ENCODE measurements at regions not wholly inside any gene's neighbourhood (a gene's known extent, or its start where the extent isn't known, plus 50 kb on each side); places are given as distances from the start of the nearest gene placed in this dataset.
"Not testable (repeated sequence)": the region's sequence is repeated elsewhere in the genome, so short reads cannot be mapped to it uniquely, and the experiment has no call there.

DNA sequence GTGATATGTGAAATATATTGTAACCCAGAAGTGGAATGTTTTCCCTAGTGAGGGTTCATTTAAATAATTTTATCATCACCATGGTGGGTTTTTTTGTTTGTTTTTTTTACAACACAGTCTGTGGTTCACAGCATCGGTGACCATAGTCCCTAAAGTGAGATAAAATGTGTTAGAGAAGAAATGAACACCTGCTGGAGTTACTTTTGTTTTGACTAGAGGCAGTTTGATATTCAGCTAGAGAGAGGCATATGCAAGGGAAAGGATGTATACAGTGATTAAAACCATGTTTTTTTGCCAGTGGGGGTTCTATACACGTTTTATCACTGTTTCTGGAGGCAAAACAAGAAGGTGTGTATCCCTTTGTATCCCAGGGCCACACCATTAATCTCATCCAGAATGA is 541.5 kb downstream of the PCDH7 start:
- no peaks in the 10 kb centered on the region for H3K27me3 ChIP-seq
- DNase-seq, result no peak

GRCh38 chr4:31266094-31266493 is 545.9 kb downstream of the PCDH7 start:
- not testable (repeated sequence) for DNase-seq; H3K4me3 ChIP-seq; H3K4me1 ChIP-seq; H3K27ac ChIP-seq; H3K36me3 ChIP-seq; H3K9me3 ChIP-seq (replicated peaks); H3K27me3 ChIP-seq

More for the DNA sequence above, 541.5 kb downstream of the PCDH7 start:
- Histone ChIP-seq H3K27ac (no peak overlapping the region), H3K9me3 (replicated peaks) (0 out of 2 replicates have a peak, but pooled peaks cover 4% of the 10 kb centered on the region), H3K36me3 (no peaks in the 10 kb centered on the region), H3K4me1 (no peaks in the 10 kb centered on the region), H3K4me3 (no peak overlapping the region)

DNA sequence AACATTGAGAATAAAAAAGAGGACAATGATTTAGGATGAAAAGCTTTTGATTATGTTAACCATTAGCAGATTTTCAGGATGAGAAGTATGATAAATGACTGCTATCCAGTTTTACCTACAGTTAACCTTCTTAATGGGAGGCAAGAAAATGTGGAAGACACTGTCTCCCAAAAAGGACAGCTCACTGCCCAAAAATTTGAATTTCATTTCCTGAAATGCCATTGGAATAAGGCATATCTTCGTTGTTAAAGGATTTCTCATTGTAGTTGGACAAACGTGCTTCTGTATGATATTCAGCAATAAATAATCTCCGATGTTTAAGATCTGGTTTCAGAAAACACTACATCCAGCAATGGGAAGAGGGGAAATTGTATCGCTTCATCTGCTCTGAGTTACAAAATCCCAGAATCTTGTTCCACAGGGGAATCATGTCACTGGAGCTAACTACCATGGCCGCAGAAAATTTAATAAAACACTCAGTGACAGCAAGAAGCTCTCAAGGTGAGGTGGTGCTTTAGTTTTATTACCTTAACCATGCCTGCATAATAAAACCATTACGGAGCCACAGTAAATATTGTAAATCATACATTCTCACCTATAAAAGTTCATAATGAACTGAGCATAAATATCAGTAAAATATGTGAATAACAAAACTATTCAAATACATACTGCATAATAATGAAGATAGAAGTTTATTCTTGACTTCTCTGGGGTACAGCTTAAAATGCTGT is 552.3 kb downstream of the PCDH7 start:
- H3K36me3 ChIP-seq, result no peaks in the 10 kb centered on the region
- no peak for DNase-seq
- H3K4me3 ChIP-seq, result no peak overlapping the region
- no peak overlapping the region for H3K27ac ChIP-seq
- no peaks in the 10 kb centered on the region for H3K4me1 ChIP-seq
- no peaks in the 10 kb centered on the region for H3K27me3 ChIP-seq
- no peaks in the 10 kb centered on the region; the same call in 1 of the 2 replicates for H3K9me3 ChIP-seq (replicated peaks)

DNA sequence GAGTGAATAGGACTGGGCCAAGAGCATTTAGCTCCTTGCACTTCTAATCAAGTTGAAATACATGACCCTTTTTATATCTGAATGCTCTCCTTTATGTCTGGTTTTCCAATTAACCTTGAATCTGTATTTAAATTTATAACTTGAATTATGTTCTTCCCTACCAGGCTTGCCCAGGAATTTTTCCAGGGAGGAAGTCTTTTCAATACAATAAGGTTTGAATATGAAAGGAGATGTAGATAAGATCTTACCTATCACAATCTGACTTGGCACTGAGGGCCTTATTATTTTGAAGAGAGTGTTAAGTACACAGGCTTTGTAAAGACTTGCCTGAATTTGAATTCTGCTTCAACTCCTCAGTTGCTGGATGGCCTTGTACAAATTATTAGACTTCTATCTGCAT is 555.7 kb downstream of the PCDH7 start:
- H3K4me3 ChIP-seq, result no peak overlapping the region
- DNase-seq, result no peak
- H3K36me3 ChIP-seq, result no peaks in the 10 kb centered on the region
- no peaks in the 10 kb centered on the region for H3K27me3 ChIP-seq
- no peaks in the 10 kb centered on the region; the same call in 1 of the 2 replicates for H3K9me3 ChIP-seq (replicated peaks)
- no peaks in the 10 kb centered on the region for H3K4me1 ChIP-seq
- no peak overlapping the region for H3K27ac ChIP-seq

- Histone ChIP-seq H3K36me3 (no peaks in the 10 kb centered on the region), H3K4me1 (no peaks in the 10 kb centered on the region), H3K27ac (no peak overlapping the region)
Measured at GRCh38 chr4:31283679-31284078, 563.5 kb downstream of the PCDH7 start.

DNA sequence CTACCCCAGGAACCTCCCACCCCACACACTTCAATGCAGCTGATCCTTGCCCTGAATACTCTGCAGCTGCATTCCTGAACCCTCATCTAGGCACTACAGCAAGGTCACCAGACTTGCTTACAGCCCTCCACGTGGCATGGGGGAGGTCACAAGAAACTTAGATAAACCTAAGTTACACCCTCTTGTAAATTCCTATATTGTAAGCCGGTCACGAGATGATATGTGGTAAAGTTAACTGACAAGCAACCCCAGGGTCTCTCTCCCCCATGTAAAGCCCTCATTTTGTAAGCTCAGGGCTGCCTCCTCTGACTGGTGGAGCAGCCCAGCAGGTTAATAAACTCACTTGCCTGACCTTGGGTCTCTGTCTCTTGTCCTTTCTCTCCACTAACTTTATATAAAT is 570.7 kb downstream of the PCDH7 start:
- Histone ChIP-seq H3K36me3 (no peaks in the 10 kb centered on the region; the same call in 1 of the 2 replicates), H3K27ac (no peak overlapping the region), H3K4me1 (no peaks in the 10 kb centered on the region), H3K4me3 (no peak overlapping the region), H3K9me3 (replicated peaks) (no peaks in the 10 kb centered on the region), H3K27me3 (no peaks in the 10 kb centered on the region)
- DNase-seq, result no peak

More at GRCh38 chr4:31283679-31284078, 563.5 kb downstream of the PCDH7 start:
- no peak for DNase-seq
- no peaks in the 10 kb centered on the region for H3K27me3 ChIP-seq
- H3K9me3 ChIP-seq (replicated peaks), result no peaks in the 10 kb centered on the region
- no peak overlapping the region for H3K4me3 ChIP-seq

DNA sequence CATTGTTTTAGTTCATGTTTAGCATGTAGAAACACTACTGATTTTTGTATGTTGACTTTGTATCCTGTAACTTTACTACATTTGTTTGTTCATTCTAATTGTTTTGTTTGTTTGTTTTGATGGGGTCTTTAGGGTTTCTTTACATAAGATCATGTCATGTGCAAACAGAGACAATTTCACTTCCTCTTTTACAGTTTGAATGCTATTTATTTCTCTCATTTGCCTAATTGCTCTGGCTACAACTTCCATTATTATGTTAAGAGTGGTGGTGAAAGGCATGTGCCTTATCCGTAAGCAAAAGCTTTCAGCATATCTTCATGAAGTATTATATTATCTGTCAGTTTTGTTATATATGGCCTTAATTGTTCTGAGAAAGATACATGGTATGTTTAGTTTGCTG is 571.1 kb downstream of the PCDH7 start:
- no peak for DNase-seq
- H3K9me3 ChIP-seq (replicated peaks), result no peaks in the 10 kb centered on the region
- no peak overlapping the region for H3K27ac ChIP-seq
- H3K4me1 ChIP-seq, result no peaks in the 10 kb centered on the region
- no peaks in the 10 kb centered on the region for H3K27me3 ChIP-seq
- no peaks in the 10 kb centered on the region; the same call in 1 of the 2 replicates for H3K36me3 ChIP-seq
- no peak overlapping the region for H3K4me3 ChIP-seq

- Histone ChIP-seq H3K27me3 (no peaks in the 10 kb centered on the region), H3K4me1 (no peaks in the 10 kb centered on the region), H3K4me3 (no peak overlapping the region), H3K36me3 (no peaks in the 10 kb centered on the region; the same call in 1 of the 2 replicates), H3K27ac (no peak overlapping the region), H3K9me3 (replicated peaks) (no peaks in the 10 kb centered on the region)
- no peak for DNase-seq
Measured at GRCh38 chr4:31294655-31295480, 574.7 kb downstream of the PCDH7 start.

- Histone ChIP-seq H3K4me3 (no peak overlapping the region), H3K9me3 (replicated peaks) (no peaks in the 10 kb centered on the region), H3K27ac (no peak overlapping the region), H3K36me3 (no peaks in the 10 kb centered on the region), H3K27me3 (no peaks in the 10 kb centered on the region), H3K4me1 (no peaks in the 10 kb centered on the region)
- no peak for DNase-seq
Measured at GRCh38 chr4:31298737-31299136, 578.6 kb downstream of the PCDH7 start.

- no peak overlapping the region for H3K27ac ChIP-seq
- H3K27me3 ChIP-seq, result no peaks in the 10 kb centered on the region
- no peaks in the 10 kb centered on the region for H3K36me3 ChIP-seq
- no peak for DNase-seq
- no peaks in the 10 kb centered on the region for H3K4me1 ChIP-seq
- H3K4me3 ChIP-seq, result no peak overlapping the region
- H3K9me3 ChIP-seq (replicated peaks), result no peaks in the 10 kb centered on the region
Measured at GRCh38 chr4:31307029-31307428, 586.9 kb downstream of the PCDH7 start.

GRCh38 chr4:31324814-31325213 is 604.6 kb downstream of the PCDH7 start:
- DNase-seq, result no peak
- Histone ChIP-seq H3K4me1 (no peaks in the 10 kb centered on the region), H3K36me3 (no peaks in the 10 kb centered on the region), H3K27ac (no peak overlapping the region), H3K27me3 (no peaks in the 10 kb centered on the region), H3K4me3 (no peak overlapping the region), H3K9me3 (replicated peaks) (no peaks in the 10 kb centered on the region; the same call in 1 of the 2 replicates)

- Histone ChIP-seq H3K27ac (no peak overlapping the region), H3K27me3 (no peaks in the 10 kb centered on the region), H3K9me3 (replicated peaks) (no peaks in the 10 kb centered on the region; the same call in 1 of the 2 replicates), H3K4me1 (no peaks in the 10 kb centered on the region), H3K36me3 (no peaks in the 10 kb centered on the region), H3K4me3 (no peak overlapping the region)
- no peak for DNase-seq
Measured at GRCh38 chr4:31325300-31325699, 605.1 kb downstream of the PCDH7 start.

GRCh38 chr4:31327031-31327430 is 606.9 kb downstream of the PCDH7 start:
- H3K4me1 ChIP-seq, result no peaks in the 10 kb centered on the region
- H3K36me3 ChIP-seq, result no peaks in the 10 kb centered on the region
- DNase-seq, result no peak
- no peaks in the 10 kb centered on the region for H3K27me3 ChIP-seq
- no peak overlapping the region for H3K27ac ChIP-seq
- H3K4me3 ChIP-seq, result no peak overlapping the region
- H3K9me3 ChIP-seq (replicated peaks), result no peaks in the 10 kb centered on the region; the same call in 1 of the 2 replicates

- no peak overlapping the region for H3K4me3 ChIP-seq
- H3K4me1 ChIP-seq, result no peaks in the 10 kb centered on the region
- no peaks in the 10 kb centered on the region for H3K36me3 ChIP-seq
- no peaks in the 10 kb centered on the region for H3K27me3 ChIP-seq
- H3K27ac ChIP-seq, result no peak overlapping the region
- DNase-seq, result no peak
- no peaks in the 10 kb centered on the region; the same call in 1 of the 2 replicates for H3K9me3 ChIP-seq (replicated peaks)
Measured at GRCh38 chr4:31328932-31329331, 608.8 kb downstream of the PCDH7 start.
